Endothelial cell of umbilical vein (primary cell): ENCODE measurements at regions not wholly inside any gene's neighbourhood (a gene's known extent, or its start where the extent isn't known, plus 50 kb on each side); places are given as distances from the start of the nearest gene placed in this dataset.

Experiments used
- BruUV-seq: library from RNA; stranded (reverse); fragments of 400-500 nt; replicated peaks from 2 replicates; lab custom pipeline; 2021; lab: Mats Ljungman, UMichigan
- CTCF ChIA-PET: fragments of 300-600, 350-600 bp; sonication (Branson Sonifier 250); formaldehyde crosslinking; loops from one replicate; lab custom pipeline; 2021; ENCODE audit warnings: antibody characterized with exemption, inconsistent platforms; lab: Charles Lee
- POLR2A ChIA-PET: fragments of 300-600, 350-600 bp; sonication (Branson Sonifier 250); formaldehyde crosslinking; loops from one replicate; lab custom pipeline; 2021; ENCODE audit warnings: antibody characterized with exemption, inconsistent platforms; lab: Charles Lee
- DNase-seq: peaks from one replicate; pipeline ENCODE4 v3.0.0-alpha.2; 2011; ENCODE audit warnings: low read depth, low spot score
- FAIRE-seq: peaks from 2 replicates; lab custom pipeline; 2011; peaks lifted over from hg19 to GRCh38; lab: Jason Lieb, UNC
- H2AFZ ChIP-seq: 2 replicates; pipeline ENCODE4 v1.6.0; 2012; ENCODE audit warnings: low read depth, low read length, control low read depth, inconsistent platforms
- H3K27ac ChIP-seq: 2 replicates; pipeline ENCODE4 v1.5.1; 2011; ENCODE audit warnings: low read depth, mild to moderate bottlenecking, control low read depth, low read length, moderate library complexity; ENCODE audit not compliant: insufficient read depth
- H3K27me3 ChIP-seq, 2 experiments: 2 replicates each; pipeline versions ENCODE4 v1.6.0 to v1.6.1; 2011; ENCODE audit warnings: low read length in 2 of 2, mixed read lengths in 1 of 2; ENCODE audit not compliant: control insufficient read depth in 2 of 2, insufficient read depth in 2 of 2
- H3K36me3 ChIP-seq, 2 experiments: 2 replicates in 1 of 2; 3 replicates in 1 of 2; pipeline ENCODE4 v1.5.1; 2011; ENCODE audit warnings: low read length in 2 of 2, mild to moderate bottlenecking in 1 of 2, moderate library complexity in 1 of 2; ENCODE audit not compliant: control insufficient read depth in 2 of 2, insufficient read depth in 2 of 2; ENCODE audit errors: extremely low read depth in 1 of 2
- H3K4me1 ChIP-seq: 3 replicates; pipeline ENCODE4 v1.5.1; 2011; ENCODE audit warnings: mild to moderate bottlenecking, low read length; ENCODE audit not compliant: control insufficient read depth, insufficient read depth; ENCODE audit errors: extremely low read depth
- H3K4me2 ChIP-seq: 2 replicates; pipeline ENCODE4 v1.6.1; 2011; ENCODE audit warnings: low read length, control low read depth, mixed read lengths; ENCODE audit not compliant: insufficient read depth
- H3K4me3 ChIP-seq, 3 experiments: fragments of 200-600 bp in 1 of 3; sonication (generic), shearing (Covaris generic) in 1 of 3; replicated peaks in 1 of 3; 2 replicates each; pipeline ENCODE4 v1.5.1; 2011 to 2016; ENCODE audit warnings: control low read depth in 3 of 3, low read length in 3 of 3, mild to moderate bottlenecking in 2 of 3, inconsistent platforms in 1 of 3, low read depth in 1 of 3, moderate library complexity in 1 of 3; ENCODE audit not compliant: insufficient read depth in 1 of 3
- H3K79me2 ChIP-seq: 2 replicates; pipeline ENCODE4 v1.6.0; 2012; ENCODE audit warnings: low read length, inconsistent platforms; ENCODE audit not compliant: control insufficient read depth, insufficient read depth
- H3K9ac ChIP-seq: replicated peaks from 2 replicates; pipeline ENCODE3; 2011; ENCODE audit warnings: low read length, control low read depth; ENCODE audit not compliant: insufficient read depth; ENCODE audit errors: extremely low read depth
- H3K9me1 ChIP-seq: replicated peaks from 3 replicates; pipeline ENCODE4 v1.6.0; 2011; ENCODE audit warnings: mild to moderate bottlenecking, low read length; ENCODE audit not compliant: control insufficient read depth, insufficient read depth; ENCODE audit errors: extremely low read depth
- H3K9me3 ChIP-seq: replicated peaks from 2 replicates; pipeline ENCODE4 v1.5.1; 2012; ENCODE audit warnings: low read length, inconsistent platforms; ENCODE audit not compliant: control insufficient read depth, insufficient read depth
- H4K20me1 ChIP-seq: replicated peaks from 2 replicates; pipeline ENCODE3; 2011; ENCODE audit warnings: mild to moderate bottlenecking, low read length; ENCODE audit not compliant: control insufficient read depth, insufficient read depth; ENCODE audit errors: extremely low read depth
- CTCF ChIP-seq, 2 donors: IDR thresholded peaks; 1 replicate in 1 of 2; 2 replicates in 1 of 2; pipeline ENCODE4 v1.5.1; 2011; ENCODE audit warnings: low read length in 2 of 2, mild to moderate bottlenecking in 2 of 2, moderate library complexity in 2 of 2, control low read depth in 1 of 2, inconsistent platforms in 1 of 2, low read depth in 1 of 2; ENCODE audit not compliant: insufficient read depth in 1 of 2; ENCODE audit errors: extremely low read depth in 1 of 2
- EZH2 ChIP-seq: IDR thresholded peaks from 2 replicates; pipeline ENCODE4 v1.6.1; 2012; ENCODE audit warnings: borderline replicate concordance, low read depth, mild to moderate bottlenecking, moderate library complexity, low read length, inconsistent platforms; ENCODE audit not compliant: severe bottlenecking
- FOS ChIP-seq: IDR thresholded peaks from 2 replicates; pipeline ENCODE4 v1.6.1; 2011; ENCODE audit warnings: mild to moderate bottlenecking, low read length, moderate library complexity, borderline replicate concordance; ENCODE audit not compliant: insufficient read depth
- GATA2 ChIP-seq: IDR thresholded peaks from 2 replicates; pipeline ENCODE4 v1.7.0; 2011; ENCODE audit warnings: low read depth, mild to moderate bottlenecking, moderate library complexity, mixed read lengths, low read length; ENCODE audit not compliant: insufficient read length, insufficient read depth
- JUN ChIP-seq: IDR thresholded peaks from 2 replicates; pipeline ENCODE4 v1.6.1; 2011; ENCODE audit warnings: borderline replicate concordance, low read depth; ENCODE audit not compliant: insufficient read length, insufficient read depth
- POLR2A ChIP-seq: IDR thresholded peaks from 2 replicates; pipeline ENCODE4 v1.6.1; 2012; ENCODE audit warnings: low read depth, mild to moderate bottlenecking, control low read depth, low read length
- POLR2AphosphoS5 ChIP-seq: IDR thresholded peaks from 2 replicates; pipeline ENCODE4 v1.6.1; 2012; ENCODE audit warnings: low read depth, mild to moderate bottlenecking, control low read depth, low read length, moderate library complexity; ENCODE audit not compliant: insufficient read depth
- dilution Hi-C: fragments of 300-500 bp; cut with MboI; formaldehyde crosslinking; loops from one replicate; pipeline ENCODE4 v1.15.0; 2019; ENCODE audit warnings: low sequenced_read_pairs; ENCODE audit not compliant: extremely low pct_ligation_motif_present
- intact Hi-C: fragments of 100-400 bp; cut with micrococcal nuclease; formaldehyde crosslinking; loops from one replicate; pipeline ENCODE4 v1.10.0; 2022

- H3K79me2 ChIP-seq: no peaks in the 10 kb centered on the region
- POLR2A ChIA-PET: no interaction called here
- FAIRE-seq: no peak
- H3K4me3 ChIP-seq: no peak overlapping the region
- DNase-seq: no peak
- H3K9me3 ChIP-seq: no peaks in the 10 kb centered on the region
- H3K27me3 ChIP-seq: no peaks in the 10 kb centered on the region
- no peak overlapping the region for H3K4me2 ChIP-seq
- no peak overlapping the region for H2AFZ ChIP-seq
- H3K4me1 ChIP-seq: peaks cover 18% of the 10 kb centered on the region
- H4K20me1 ChIP-seq: no peaks in the 10 kb centered on the region
- H3K9ac ChIP-seq: no peak overlapping the region
- no peak overlapping the region for H3K27ac ChIP-seq
- no TSS peak for BruUV-seq
- CTCF ChIA-PET: no interaction called here
- dilution Hi-C loops (no loop called here), intact Hi-C loops (loop anchor here (5.0 kb wide), 1 partner anchor 143 kb away; no protein-coding TSS in a partner anchor)
- H3K36me3 ChIP-seq: no peaks in the 10 kb centered on the region
- no peak for TF ChIP-seq CTCF (IDR thresholded peaks at IDR 0.05; ENCODE audit: extremely low read depth in 1 of 2, insufficient read depth in 1 of 2, low read depth in 1 of 2, low read length in 2 of 2)
- no peaks in the 10 kb centered on the region for H3K9me1 ChIP-seq
Observed at GRCh38 chr5:145204743-145205142, 630.4 kb downstream of the PRELID2 start.

- ChIA-PET CTCF (interaction anchor here (1.3 kb wide), 1 partner anchor 144 kb away, joined by 3 read pairs; no protein-coding TSS in a partner anchor), POLR2A (no interaction called here)
- FAIRE-seq (peak; percentile 90), DNase-seq (peak; percentile 75)
- peak overlapping the region; percentile 11 for H3K27ac ChIP-seq
- no peaks in the 10 kb centered on the region for H3K27me3 ChIP-seq
- no peak overlapping the region for H3K4me3 ChIP-seq
- H3K36me3 ChIP-seq: no peaks in the 10 kb centered on the region
- no peak overlapping the region for H2AFZ ChIP-seq
- H4K20me1 ChIP-seq: no peaks in the 10 kb centered on the region
- no peaks in the 10 kb centered on the region for H3K9me3 ChIP-seq
- dilution Hi-C loops (no loop called here), intact Hi-C loops (loop anchor here (5.0 kb wide), 1 partner anchor 144 kb away; no protein-coding TSS in a partner anchor)
- no peaks in the 10 kb centered on the region for H3K79me2 ChIP-seq
- BruUV-seq: no TSS peak
- H3K9me1 ChIP-seq: no peaks in the 10 kb centered on the region
- H3K4me1 ChIP-seq: peaks cover 18% of the 10 kb centered on the region
- TF ChIP-seq FOS: peak; percentile 88
- no peak for TF ChIP-seq CTCF (IDR thresholded peaks at IDR 0.05; ENCODE audit: extremely low read depth in 1 of 2, insufficient read depth in 1 of 2, low read depth in 1 of 2, low read length in 2 of 2)
- no peak for TF ChIP-seq POLR2A
- TF ChIP-seq EZH2: no peak
- peak; percentile 64 for TF ChIP-seq JUN
- TF ChIP-seq POLR2AphosphoS5: peak; percentile 66
- peak; percentile 90 for TF ChIP-seq GATA2
- H3K4me2 ChIP-seq: peak overlapping the region; percentile 16
- H3K9ac ChIP-seq: no peak overlapping the region
Observed at GRCh38 chr5:145203193-145203592, 631.9 kb downstream of the PRELID2 start.
